Naive B cell (primary cell): ENCODE measurements at regions not wholly inside any gene's neighbourhood (a gene's known extent, or its start where the extent isn't known, plus 50 kb on each side); places are given as distances from the start of the nearest gene placed in this dataset.
"Not testable (repeated sequence)": the region's sequence is repeated elsewhere in the genome, so short reads cannot be mapped to it uniquely, and the experiment has no call there.

Experiments used
- ATAC-seq, 2 donors: fragments of 150-1000 bp; cut with Tn5 transposase; 2 replicates each; pipeline ENCODE4 v1.10.0; 2021; ENCODE audit warnings: low read depth in 2 of 2, mild to moderate bottlenecking in 2 of 2, moderate library complexity in 2 of 2
- DNase-seq: peaks from one replicate; pipeline ENCODE4 v3.0.0; 2022
- H3K27ac Mint-ChIP-seq, 6 donors: one replicate each; pipeline ENCODE4 v1.8.0; 2020 to 2022; ENCODE audit warnings: mild to moderate bottlenecking in 6 of 6, mixed read lengths in 6 of 6, moderate library complexity in 5 of 6, inconsistent platforms in 2 of 6
- H3K27me3 Mint-ChIP-seq, 3 donors: one replicate each; pipeline ENCODE4 v1.8.0; 2021 to 2022; ENCODE audit warnings: mixed read lengths in 3 of 3, mild to moderate bottlenecking in 1 of 3
- H3K36me3 Mint-ChIP-seq, 2 donors: one replicate each; pipeline ENCODE4 v1.8.0; 2020 to 2022; ENCODE audit warnings: mixed read lengths in 2 of 2, inconsistent platforms in 1 of 2, mild to moderate bottlenecking in 1 of 2
- H3K4me1 Mint-ChIP-seq, 3 donors: one replicate each; pipeline ENCODE4 v1.8.0; 2020 to 2022; ENCODE audit warnings: mixed read lengths in 3 of 3, inconsistent platforms in 1 of 3, mild to moderate bottlenecking in 1 of 3, moderate library complexity in 1 of 3
- H3K4me3 Mint-ChIP-seq, 8 donors: one replicate each; pipeline ENCODE4 v1.8.0; 2020 to 2022; ENCODE audit warnings: mild to moderate bottlenecking in 8 of 8, mixed read lengths in 8 of 8, moderate library complexity in 8 of 8, inconsistent platforms in 2 of 8
- H3K9me3 Mint-ChIP-seq, 7 donors: one replicate each; pipeline ENCODE4 v1.8.0; 2020 to 2022; ENCODE audit warnings: mixed read lengths in 7 of 7, mild to moderate bottlenecking in 5 of 7, inconsistent platforms in 2 of 7, moderate library complexity in 1 of 7

- no peak for DNase-seq
- ATAC-seq, result no peak
Observed at GRCh38 chr4:79584902-79585301, 176.9 kb upstream of the GK2 start.

DNA sequence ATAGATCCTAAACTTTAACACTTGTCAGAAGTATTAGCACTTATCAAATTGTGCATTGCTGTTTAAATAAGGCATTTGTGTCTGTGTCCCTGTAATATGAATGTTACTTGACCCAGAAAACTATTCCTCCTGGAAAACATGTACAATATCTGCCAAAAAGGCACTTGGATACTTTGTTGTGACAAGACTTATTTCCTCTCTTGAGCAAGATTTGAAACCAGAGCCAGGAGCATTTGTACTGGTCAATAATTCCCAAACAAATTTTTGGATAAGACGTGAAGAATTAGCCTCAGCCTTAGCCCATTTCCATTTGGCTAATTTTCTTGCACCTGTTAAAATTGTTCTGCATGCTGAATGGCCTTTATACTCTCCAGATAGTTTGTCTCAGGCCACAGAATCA, 176.3 kb upstream of the GK2 start:
- H3K4me1 Mint-ChIP-seq, result no peaks in the 10 kb centered on the region
- peaks cover 0 to 5% (median 0%) of the 10 kb centered on the region in 7 donors for H3K9me3 Mint-ChIP-seq
- DNase-seq (no peak), ATAC-seq (no peak)
- H3K27ac Mint-ChIP-seq, result no peak overlapping the region
- H3K36me3 Mint-ChIP-seq, result no peaks in the 10 kb centered on the region
- no peak overlapping the region for H3K4me3 Mint-ChIP-seq
- H3K27me3 Mint-ChIP-seq, result no peaks in the 10 kb centered on the region

More at GRCh38 chr4:79584902-79585301, 176.9 kb upstream of the GK2 start:
- H3K27ac Mint-ChIP-seq, result peak overlapping the region in 1 of 6 donors; percentile 26
- H3K9me3 Mint-ChIP-seq, result peaks cover 0 to 5% (median 0%) of the 10 kb centered on the region in 7 donors
- no peaks in the 10 kb centered on the region for H3K27me3 Mint-ChIP-seq
- no peaks in the 10 kb centered on the region for H3K4me1 Mint-ChIP-seq
- no peak overlapping the region for H3K4me3 Mint-ChIP-seq
- no peaks in the 10 kb centered on the region for H3K36me3 Mint-ChIP-seq

GRCh38 chr4:79578606-79579005, 170.6 kb upstream of the GK2 start:
- Mint-ChIP-seq H3K4me3 (no peak overlapping the region), H3K36me3 (no peaks in the 10 kb centered on the region), H3K4me1 (no peaks in the 10 kb centered on the region), H3K9me3 (no peaks in the 10 kb centered on the region), H3K27me3 (peaks cover 0 to 4% (median 0%) of the 10 kb centered on the region in 3 donors), H3K27ac (no peak overlapping the region)
- no peak for ATAC-seq
- no peak for DNase-seq

GRCh38 chr4:79576429-79576753, 168.4 kb upstream of the GK2 start:
- peak; percentile 54 to 68 for ATAC-seq

DNA sequence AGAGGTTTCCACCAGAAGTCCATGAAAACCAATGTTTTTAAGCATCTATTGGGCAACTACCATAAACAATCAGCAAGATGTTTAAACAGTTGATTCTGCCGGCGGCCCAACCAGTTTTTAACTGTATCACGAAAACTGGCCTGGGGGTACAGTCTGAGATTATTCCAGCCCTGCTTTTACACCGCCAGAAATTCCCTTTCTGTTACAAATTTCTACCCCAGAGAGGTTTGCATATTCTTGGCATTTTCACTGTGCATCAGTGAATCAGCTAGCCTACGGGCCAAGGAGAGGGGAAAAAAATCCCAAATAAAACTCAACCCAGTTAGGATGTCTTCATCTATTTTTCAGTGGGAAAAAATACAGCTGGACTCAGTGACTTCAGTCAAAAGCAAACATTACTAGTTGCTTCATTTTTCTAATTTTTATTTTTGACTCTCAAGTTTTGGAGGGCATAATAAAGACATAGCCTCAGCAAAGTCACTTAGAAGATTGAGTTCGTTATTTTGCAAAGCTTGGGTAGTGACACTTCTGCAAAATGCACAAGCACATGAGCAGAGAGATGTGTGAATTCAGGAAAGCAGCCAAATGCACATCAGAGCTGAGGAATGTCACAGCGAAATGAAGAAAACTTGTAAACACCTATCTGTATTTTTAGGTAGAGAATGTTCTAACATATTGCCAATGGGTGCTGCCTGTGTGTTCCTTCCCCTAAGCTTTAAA, 167.8 kb upstream of the GK2 start:
- H3K4me3 Mint-ChIP-seq, result no peak overlapping the region
- DNase-seq (no peak), ATAC-seq (no peak)
- no peak overlapping the region for H3K27ac Mint-ChIP-seq
- no peaks in the 10 kb centered on the region for H3K36me3 Mint-ChIP-seq
- no peaks in the 10 kb centered on the region for H3K4me1 Mint-ChIP-seq
- no peaks in the 10 kb centered on the region for H3K9me3 Mint-ChIP-seq
- peaks cover 0 to 4% (median 0%) of the 10 kb centered on the region in 3 donors for H3K27me3 Mint-ChIP-seq

More at GRCh38 chr4:79576429-79576753, 168.4 kb upstream of the GK2 start:
- Mint-ChIP-seq H3K4me1 (no peaks in the 10 kb centered on the region), H3K36me3 (no peaks in the 10 kb centered on the region), H3K27ac (no peak overlapping the region), H3K4me3 (no peak overlapping the region), H3K27me3 (peaks cover 0 to 4% (median 0%) of the 10 kb centered on the region in 3 donors), H3K9me3 (no peaks in the 10 kb centered on the region)
- DNase-seq, result peak; percentile 5

DNA sequence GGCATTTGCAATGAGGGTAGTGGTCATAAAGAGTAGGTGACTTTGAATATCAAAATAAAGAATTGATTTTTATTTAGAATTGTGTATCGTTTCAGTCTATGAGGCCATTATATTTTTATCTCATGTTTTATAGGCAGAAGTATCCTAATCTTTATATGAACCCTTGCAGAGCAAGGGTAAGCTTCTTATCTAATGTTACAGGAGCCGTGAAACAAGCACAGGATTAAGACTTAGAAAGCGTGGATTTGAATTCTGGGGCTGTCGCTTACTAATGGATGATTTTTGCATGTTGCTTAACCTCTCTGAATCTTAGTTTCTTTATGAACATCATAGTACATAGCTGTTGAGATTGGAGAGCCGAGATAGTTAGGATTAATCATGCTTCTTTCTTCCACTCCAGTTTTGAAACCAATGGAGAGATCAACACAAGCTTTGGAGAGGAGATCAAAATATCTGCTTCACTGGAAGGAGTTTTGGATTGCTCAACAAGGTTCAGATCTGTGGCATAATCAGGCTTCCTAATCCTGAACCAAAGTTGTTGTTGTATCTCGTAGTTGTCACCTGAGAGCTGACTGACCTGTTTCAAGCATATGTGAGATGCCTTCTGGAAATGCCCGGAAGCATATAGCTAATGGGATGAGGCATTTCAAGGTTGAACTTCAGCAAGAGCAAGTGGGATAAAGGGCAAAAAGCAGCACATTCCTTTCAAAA, 166.9 kb upstream of the GK2 start:
- ATAC-seq, result no peak
- H3K9me3 Mint-ChIP-seq, result no peaks in the 10 kb centered on the region

GRCh38 chr4:79563219-79563618, 155.2 kb upstream of the GK2 start:
- H3K27me3 Mint-ChIP-seq, result peaks cover 0 to 15% (median 5%) of the 10 kb centered on the region in 3 donors
- DNase-seq (no peak), ATAC-seq (no peak)
- no peaks in the 10 kb centered on the region for H3K4me1 Mint-ChIP-seq
- no peak overlapping the region for H3K27ac Mint-ChIP-seq
- peaks cover 0 to 3% (median 0%) of the 10 kb centered on the region in 7 donors for H3K9me3 Mint-ChIP-seq
- no peaks in the 10 kb centered on the region for H3K36me3 Mint-ChIP-seq
- H3K4me3 Mint-ChIP-seq, result no peak overlapping the region

More for the DNA sequence above, 166.9 kb upstream of the GK2 start:
- Mint-ChIP-seq H3K4me1 (no peaks in the 10 kb centered on the region), H3K4me3 (no peak overlapping the region), H3K36me3 (no peaks in the 10 kb centered on the region), H3K27me3 (peaks cover 0 to 5% (median 4%) of the 10 kb centered on the region in 3 donors), H3K27ac (no peak overlapping the region)
- DNase-seq, result no peak

- no peak for ATAC-seq
- peaks cover 0 to 3% (median 0%) of the 10 kb centered on the region in 7 donors for H3K9me3 Mint-ChIP-seq
- H3K27me3 Mint-ChIP-seq, result peaks cover 0 to 15% (median 8%) of the 10 kb centered on the region in 3 donors
- H3K36me3 Mint-ChIP-seq, result no peaks in the 10 kb centered on the region
- H3K4me3 Mint-ChIP-seq, result no peak overlapping the region
- no peaks in the 10 kb centered on the region for H3K4me1 Mint-ChIP-seq
- DNase-seq, result no peak
- H3K27ac Mint-ChIP-seq, result no peak overlapping the region
Observed at GRCh38 chr4:79561751-79562150, 153.7 kb upstream of the GK2 start.

DNA sequence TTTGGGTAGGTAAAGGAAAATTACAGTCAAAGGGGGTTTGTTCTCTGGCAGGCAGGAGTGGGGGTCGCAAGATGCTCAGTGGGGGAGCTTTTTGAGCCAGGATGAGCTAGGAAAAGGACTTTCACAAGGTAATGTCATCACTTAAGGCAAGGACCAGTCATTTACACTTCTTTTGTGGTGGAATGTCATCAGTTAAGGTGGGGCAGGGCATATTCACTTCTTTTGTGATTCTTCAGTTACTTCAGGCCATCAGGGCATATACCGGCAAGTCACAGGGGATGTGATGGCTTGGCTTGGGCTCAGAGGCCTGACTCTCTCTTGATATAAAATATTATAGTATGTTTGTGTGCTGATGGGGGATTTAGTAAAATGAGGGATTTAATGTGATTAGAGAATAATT, 151.4 kb upstream of the GK2 start:
- not testable (repeated sequence) for DNase-seq, H3K4me1 Mint-ChIP-seq, H3K27ac Mint-ChIP-seq, H3K36me3 Mint-ChIP-seq, H3K27me3 Mint-ChIP-seq, H3K4me3 Mint-ChIP-seq, H3K9me3 Mint-ChIP-seq, ATAC-seq

GRCh38 chr4:79552311-79552710, 144.3 kb upstream of the GK2 start:
- no peak for ATAC-seq
- Mint-ChIP-seq H3K4me1 (peaks cover 0 to 10% (median 3%) of the 10 kb centered on the region in 3 donors), H3K9me3 (peaks cover 0 to 24% (median 4%) of the 10 kb centered on the region in 7 donors), H3K27ac (no peak overlapping the region), H3K27me3 (no peaks in the 10 kb centered on the region), H3K36me3 (no peaks in the 10 kb centered on the region), H3K4me3 (no peak overlapping the region)
- no peak for DNase-seq

DNA sequence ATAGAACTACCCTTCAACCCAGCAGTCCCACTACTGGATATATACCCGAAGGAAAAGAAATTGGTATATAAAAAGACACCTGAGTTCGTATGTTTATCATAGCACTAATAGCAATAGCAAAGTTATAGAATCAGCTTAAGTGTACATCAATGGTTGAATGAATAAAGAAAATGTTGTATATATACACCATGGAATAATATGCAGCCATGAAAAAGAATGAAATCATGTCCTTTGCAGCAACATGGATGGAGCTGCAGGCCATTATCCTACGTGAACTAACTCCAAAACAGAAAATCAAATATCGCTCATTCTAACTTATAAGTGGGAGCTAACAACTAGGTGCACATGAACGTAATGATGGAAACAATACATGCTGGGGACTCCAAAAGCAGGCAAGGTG, 143.5 kb upstream of the GK2 start:
- Mint-ChIP-seq H3K9me3 (peaks cover 0 to 24% (median 4%) of the 10 kb centered on the region in 7 donors), H3K4me1 (peaks cover 0 to 10% (median 3%) of the 10 kb centered on the region in 3 donors), H3K4me3 (no peak overlapping the region), H3K27ac (no peak overlapping the region), H3K36me3 (no peaks in the 10 kb centered on the region), H3K27me3 (peaks cover 0 to 1% (median 0%) of the 10 kb centered on the region in 3 donors)
- DNase-seq, result no peak
- no peak for ATAC-seq

DNA sequence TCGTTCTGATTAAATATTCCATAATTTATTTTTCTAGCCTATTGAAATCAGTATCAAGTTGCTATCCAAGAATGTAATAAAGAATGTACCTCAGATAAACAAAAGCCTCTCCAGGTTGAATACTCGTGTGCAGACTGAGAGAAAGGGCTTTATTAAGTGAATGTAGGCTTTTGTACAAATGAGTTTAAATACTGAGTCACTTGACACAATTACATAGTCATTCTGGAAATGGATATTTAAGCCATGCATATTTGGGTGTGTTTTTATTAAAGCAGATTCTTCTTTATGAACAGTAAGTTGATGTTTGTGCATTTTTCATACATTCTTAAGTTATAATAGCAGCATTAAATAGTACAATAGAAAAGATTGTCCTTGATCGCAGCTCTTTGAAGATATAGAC, 139.8 kb upstream of the GK2 start:
- Mint-ChIP-seq H3K27me3 (peaks cover 0 to 13% (median 0%) of the 10 kb centered on the region in 3 donors), H3K27ac (no peak overlapping the region), H3K9me3 (peaks cover 0 to 24% (median 5%) of the 10 kb centered on the region in 7 donors), H3K4me3 (no peak overlapping the region), H3K36me3 (no peaks in the 10 kb centered on the region), H3K4me1 (no peaks in the 10 kb centered on the region)
- ATAC-seq (no peak), DNase-seq (no peak)

- not testable (repeated sequence) for ATAC-seq, H3K27ac Mint-ChIP-seq, H3K9me3 Mint-ChIP-seq, H3K36me3 Mint-ChIP-seq, H3K4me3 Mint-ChIP-seq, H3K4me1 Mint-ChIP-seq, DNase-seq
- peaks cover 0 to 13% (median 0%) of the 10 kb centered on the region in 3 donors for H3K27me3 Mint-ChIP-seq
Observed at GRCh38 chr4:79545292-79545691, 137.3 kb upstream of the GK2 start.

- no peak overlapping the region for H3K4me3 Mint-ChIP-seq
- ATAC-seq (no peak), DNase-seq (no peak)
- H3K27ac Mint-ChIP-seq, result no peak overlapping the region
- peaks cover 0 to 3% (median 0%) of the 10 kb centered on the region in 7 donors for H3K9me3 Mint-ChIP-seq
- no peaks in the 10 kb centered on the region for H3K4me1 Mint-ChIP-seq
- H3K27me3 Mint-ChIP-seq, result no peaks in the 10 kb centered on the region
- no peaks in the 10 kb centered on the region for H3K36me3 Mint-ChIP-seq
Observed at GRCh38 chr4:79540143-79540542, 132.1 kb upstream of the GK2 start.
